IMR-90 (cell line): ENCODE measurements at regions not wholly inside any gene's neighbourhood (a gene's known extent, or its start where the extent isn't known, plus 50 kb on each side); places are given as distances from the start of the nearest gene placed in this dataset.

ENCODE experiments used
- ATAC-seq: fragments of 200-7000 bp; cut with Tn5 transposase; 2 replicates; pipeline ENCODE4 v1.9.1; 2020; ENCODE audit warnings: low read depth, mild to moderate bottlenecking, moderate library complexity
- BruUV-seq: library from RNA; stranded (reverse); fragments of 400-500 nt; replicated peaks from 2 replicates; lab custom pipeline; 2021; lab: Mats Ljungman, UMichigan
- CTCF ChIA-PET: fragments of 300-600 bp; formaldehyde crosslinking; extraction: SDS; loops from one replicate; lab custom pipeline; 2021; ENCODE audit warnings: antibody characterized with exemption; lab: Yijun Ruan, JAX
- POLR2A ChIA-PET: fragments of 300-600 bp; sonication (Branson Sonifier 250); formaldehyde crosslinking; loops from one replicate; lab custom pipeline; 2022; ENCODE audit warnings: antibody characterized with exemption; ENCODE audit not compliant: unreplicated experiment; lab: Charles Lee
- DNase-seq: peaks from one replicate; pipeline ENCODE4 v3.0.0; 2013
- H2AFZ ChIP-seq: replicated peaks from 2 replicates; pipeline ENCODE3; 2013; ENCODE audit warnings: low read length, mild to moderate bottlenecking; ENCODE audit not compliant: poor library complexity
- H2AK5ac ChIP-seq: 2 replicates; pipeline ENCODE4 v1.6.1; 2013; ENCODE audit warnings: low read depth, low read length, inconsistent platforms
- H2AK9ac ChIP-seq: replicated peaks from 2 replicates; pipeline ENCODE3; 2013; ENCODE audit warnings: mild to moderate bottlenecking, low read depth, low read length, moderate library complexity; ENCODE audit not compliant: poor library complexity
- H2BK120ac ChIP-seq: 2 replicates; pipeline ENCODE4 v1.6.1; 2013; ENCODE audit warnings: low read depth, low read length, inconsistent platforms
- H2BK15ac ChIP-seq: 3 replicates; pipeline ENCODE4 v1.6.1; 2013; ENCODE audit warnings: low read depth, low read length, inconsistent platforms
- H2BK20ac ChIP-seq: 2 replicates; pipeline ENCODE4 v1.6.1; 2013; ENCODE audit warnings: low read depth, mild to moderate bottlenecking, inconsistent platforms, low read length, moderate library complexity
- H2BK5ac ChIP-seq: 2 replicates; pipeline ENCODE4 v1.6.1; 2013; ENCODE audit warnings: mild to moderate bottlenecking, low read depth, low read length, inconsistent platforms; ENCODE audit not compliant: poor library complexity, severe bottlenecking
- H3K14ac ChIP-seq: replicated peaks from 2 replicates; pipeline ENCODE4 v1.6.1; 2013; ENCODE audit warnings: low read depth, low read length, inconsistent platforms
- H3K18ac ChIP-seq: 2 replicates; pipeline ENCODE4 v1.6.1; 2013; ENCODE audit warnings: low read depth, low read length, control low read depth
- H3K23ac ChIP-seq: 2 replicates; pipeline ENCODE4 v1.6.1; 2013; ENCODE audit warnings: low read depth, low read length, inconsistent platforms
- H3K27ac ChIP-seq: 2 replicates; pipeline ENCODE4 v1.5.1; 2013; ENCODE audit warnings: mild to moderate bottlenecking, control low read depth, low read length; ENCODE audit not compliant: insufficient read depth
- H3K27me3 ChIP-seq: 2 replicates; pipeline ENCODE4 v1.6.1; 2013; ENCODE audit warnings: low read length; ENCODE audit not compliant: control insufficient read depth, insufficient read depth
- H3K36me3 ChIP-seq: 2 replicates; pipeline ENCODE4 v1.6.1; 2013; ENCODE audit warnings: low read length, mixed read lengths; ENCODE audit not compliant: control insufficient read depth, insufficient read depth
- H3K4ac ChIP-seq: 2 replicates; pipeline ENCODE4 v1.6.1; 2013; ENCODE audit warnings: low read depth, low read length, inconsistent platforms
- H3K4me1 ChIP-seq: 2 replicates; pipeline ENCODE4 v1.6.1; 2013; ENCODE audit warnings: low read length, mixed read lengths; ENCODE audit not compliant: control insufficient read depth, insufficient read depth
- H3K4me2 ChIP-seq: 2 replicates; pipeline ENCODE4 v1.6.1; 2013; ENCODE audit warnings: low read depth, mild to moderate bottlenecking, control low read depth, low read length, moderate library complexity
- H3K4me3 ChIP-seq: 2 replicates; pipeline ENCODE4 v1.5.1; 2013; ENCODE audit warnings: low read depth, mild to moderate bottlenecking, control low read depth, low read length, moderate library complexity; ENCODE audit not compliant: insufficient read depth
- H3K56ac ChIP-seq: 2 replicates; pipeline ENCODE4 v1.6.1; 2013; ENCODE audit warnings: low read length, inconsistent platforms; ENCODE audit not compliant: insufficient read depth; ENCODE audit errors: extremely low read depth
- H3K79me1 ChIP-seq, 2 experiments: 2 replicates each; pipeline ENCODE4 v1.6.1; 2013; ENCODE audit warnings: low read length in 2 of 2, inconsistent platforms in 1 of 2, low read depth in 1 of 2
- H3K9ac ChIP-seq: 2 replicates; pipeline ENCODE4 v1.6.1; 2013; ENCODE audit warnings: low read depth, low read length, control low read depth
- H3K9me1 ChIP-seq: 2 replicates; pipeline ENCODE4 v1.6.1; 2013; ENCODE audit warnings: low read length, inconsistent platforms; ENCODE audit not compliant: insufficient read depth
- H3K9me3 ChIP-seq: 2 replicates; pipeline ENCODE4 v1.6.1; 2013; ENCODE audit warnings: low read length; ENCODE audit not compliant: control insufficient read depth, insufficient read depth
- H4K20me1 ChIP-seq: 2 replicates; pipeline ENCODE4 v1.6.1; 2013; ENCODE audit warnings: low read length, inconsistent platforms; ENCODE audit not compliant: insufficient read depth
- H4K5ac ChIP-seq: 2 replicates; pipeline ENCODE4 v1.6.1; 2013; ENCODE audit warnings: mild to moderate bottlenecking, low read depth, low read length, control low read depth
- H4K8ac ChIP-seq, 2 experiments: 2 replicates each; pipeline ENCODE4 v1.6.1; 2013; ENCODE audit warnings: low read depth in 2 of 2, low read length in 2 of 2, control low read depth in 1 of 2, inconsistent platforms in 1 of 2
- H4K91ac ChIP-seq: 2 replicates; pipeline ENCODE4 v1.6.1; 2013; ENCODE audit warnings: low read depth, low read length, inconsistent platforms; ENCODE audit not compliant: insufficient read depth
- BHLHE40 ChIP-seq: fragments of 150-350 bp; IDR thresholded peaks from 2 replicates; pipeline ENCODE4 v1.6.1; 2016; ENCODE audit warnings: mild to moderate bottlenecking, low read depth, low read length
- CHD1 ChIP-seq: IDR thresholded peaks from 2 replicates; pipeline ENCODE4 v1.6.1; 2012; ENCODE audit warnings: low read depth, low read length, improper control_type of control experiment
- MXI1 ChIP-seq: IDR thresholded peaks from 2 replicates; pipeline ENCODE4 v1.6.1; 2012; ENCODE audit warnings: low read depth, mild to moderate bottlenecking, low read length, moderate library complexity, borderline replicate concordance
- NFE2L2 ChIP-seq: fragments of 150-350 bp; IDR thresholded peaks from 2 replicates; pipeline ENCODE4 v1.6.1; 2016; ENCODE audit warnings: low read depth, mild to moderate bottlenecking, low read length
- POLR2A ChIP-seq: IDR thresholded peaks from 2 replicates; pipeline ENCODE4 v1.6.1; 2012; ENCODE audit warnings: mild to moderate bottlenecking, low read depth, low read length
- RFX5 ChIP-seq: IDR thresholded peaks from 2 replicates; pipeline ENCODE4 v1.8.0; 2012; ENCODE audit warnings: low read depth, mild to moderate bottlenecking, low read length, moderate library complexity
- SMC3 ChIP-seq: fragments of 150-350 bp; IDR thresholded peaks from 2 replicates; pipeline ENCODE4 v1.6.1; 2016; ENCODE audit warnings: low read depth, mild to moderate bottlenecking, antibody characterized with exemption, low read length, moderate library complexity
- WGBS, 2 experiments: methylation state at CpG; one replicate each; pipeline versions ENCODE4 v1.1.5 to v1.1.7; 2013; ENCODE audit warnings: missing lambda C conversion rate in 2 of 2; ENCODE audit not compliant: insufficient read length in 1 of 2; ENCODE audit errors: extremely low coverage in 2 of 2; 5-methylcytosine and 5-hydroxymethylcytosine counted together
- dilution Hi-C: fragments of 300-500 bp; cut with HindIII; formaldehyde crosslinking; loops from one replicate; pipeline ENCODE4 v1.14.3; 2018; ENCODE audit warnings: low sequenced_read_pairs; ENCODE audit not compliant: unreplicated experiment
- in situ Hi-C: fragments of 300-500 bp; cut with MboI; formaldehyde crosslinking; loops from 3 replicates; pipeline ENCODE4 v1.14.3; 2019; ENCODE audit warnings: low sequenced_read_pairs, inconsistent platforms, mixed read lengths
- intact Hi-C: fragments of 100-400 bp; cut with micrococcal nuclease; formaldehyde crosslinking; loops from 2 replicates; pipeline ENCODE4 v1.10.0; 2022

DNA sequence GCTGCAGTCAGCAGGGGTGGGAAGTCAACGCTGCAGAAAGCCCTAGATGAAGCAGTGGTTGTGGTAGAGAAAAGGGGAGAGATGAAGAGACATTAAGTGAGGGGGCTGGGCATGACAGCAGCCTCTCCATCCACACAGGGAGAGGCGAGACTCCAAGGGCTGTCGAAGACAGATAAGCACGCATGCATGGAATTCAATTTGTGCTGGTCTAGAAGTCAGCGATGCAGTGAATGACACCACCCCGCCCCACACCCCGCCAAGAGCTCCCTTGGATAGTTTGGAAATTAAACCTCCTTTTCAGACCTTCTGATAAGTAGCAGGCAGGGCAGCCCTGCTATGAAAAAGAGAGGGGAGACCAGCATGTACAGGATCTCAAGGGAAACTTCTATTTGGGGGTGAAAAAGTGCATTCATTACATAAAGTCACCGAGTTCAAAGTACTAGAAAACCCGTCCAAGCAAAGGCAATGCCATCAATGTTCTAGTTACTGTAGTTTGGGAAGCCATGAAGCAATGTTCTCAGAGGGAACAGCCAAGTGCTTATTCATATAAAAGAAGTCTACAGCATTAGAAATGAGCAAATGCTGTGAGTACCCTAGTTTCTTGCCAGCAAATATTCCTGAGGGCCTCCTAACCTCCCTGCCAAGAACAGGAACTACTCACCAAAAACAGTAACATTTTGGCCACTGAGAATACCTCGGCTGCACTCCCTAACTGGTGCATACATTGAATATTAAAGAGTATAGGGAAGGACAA is 152.3 kb upstream of the ANXA10 start:
- ATAC-seq, result no peak
- Histone ChIP-seq H3K4me1 (no peaks in the 10 kb centered on the region), H3K9ac (no peak overlapping the region), H3K14ac (no peak overlapping the region), H4K8ac (no peak overlapping the region), H4K91ac (no peak overlapping the region), H3K27me3 (no peaks in the 10 kb centered on the region), H3K4ac (no peak overlapping the region), H3K56ac (no peak overlapping the region), H3K23ac (no peak overlapping the region), H3K9me1 (no peaks in the 10 kb centered on the region), H4K5ac (no peak overlapping the region), H2BK15ac (no peak overlapping the region), H2AK5ac (no peak overlapping the region), H3K36me3 (no peaks in the 10 kb centered on the region), H3K9me3 (no peaks in the 10 kb centered on the region), H2BK5ac (no peak overlapping the region), H3K27ac (no peak overlapping the region), H4K20me1 (no peaks in the 10 kb centered on the region), H2AFZ (no peak overlapping the region), H3K18ac (no peak overlapping the region), H2AK9ac (no peak overlapping the region), H3K4me3 (no peak overlapping the region), H3K79me1 (no peaks in the 10 kb centered on the region), H2BK120ac (no peak overlapping the region), H3K4me2 (no peak overlapping the region), H2BK20ac (no peak overlapping the region)
- no TSS peak for BruUV-seq
- DNase-seq, result no peak
- TF ChIP-seq NFE2L2 (no peak), BHLHE40 (no peak), RFX5 (no peak), MXI1 (no peak), CHD1 (no peak), POLR2A (no peak), SMC3 (no peak)
- CTCF ChIA-PET, result no interaction called here
- in situ Hi-C loops (no loop called here), dilution Hi-C loops (no loop called here), intact Hi-C loops (no loop called here)
- POLR2A ChIA-PET, result no interaction called here
- WGBS, 2 experiments, result no CpG with 5 or more reads among the region's 10 CpGs
